HCT116 (cell line): ENCODE measurements at regions not wholly inside any gene's neighbourhood (a gene's known extent, or its start where the extent isn't known, plus 50 kb on each side); places are given as distances from the start of the nearest gene placed in this dataset.

ENCODE experiments used
- ATAC-seq: fragments of 200-7000 bp; cut with Tn5 transposase; 2 replicates; pipeline ENCODE4 v1.9.1; 2020; ENCODE audit warnings: mild to moderate bottlenecking, moderate library complexity
- BruUV-seq: library from RNA; stranded (reverse); fragments of 400-500 nt; replicated peaks from 2 replicates; lab custom pipeline; 2021; lab: Mats Ljungman, UMichigan
- CTCF ChIA-PET: fragments of 300-600 bp; sonication (Branson Sonifier 250); formaldehyde crosslinking; loops from one replicate; lab custom pipeline; 2021; ENCODE audit warnings: antibody characterized with exemption; lab: Charles Lee
- POLR2A ChIA-PET: fragments of 300-600, 350-600 bp; sonication (Branson Sonifier 250); formaldehyde crosslinking; loops from one replicate; lab custom pipeline; 2021; ENCODE audit warnings: antibody characterized with exemption; lab: Charles Lee
- RAD21 ChIA-PET, 2 experiments: fragments of 300-600 bp; sonication (Branson Sonifier 250); formaldehyde crosslinking; loops; one replicate each; lab custom pipeline; 2023; ENCODE audit warnings: low total read pairs in 2 of 2; ENCODE audit not compliant: uncharacterized antibody in 2 of 2, unreplicated experiment in 2 of 2, low non-redundant PET in 1 of 2; lab: Charles Lee
- DNase-seq: peaks from one replicate; pipeline ENCODE4 v3.0.0-alpha.2; 2010; ENCODE audit warnings: low read depth, low spot score
- H2AFZ ChIP-seq: fragments of 200-600 bp; shearing (Covaris generic), sonication (generic); 2 replicates; pipeline ENCODE4 v1.6.1; 2017; ENCODE audit warnings: low read depth, mixed run types, mixed read lengths, antibody characterized with exemption, low read length; ENCODE audit not compliant: poor library complexity, severe bottlenecking
- H3K27ac ChIP-seq: 2 replicates; pipeline ENCODE4 v1.5.1; 2012; ENCODE audit warnings: low read depth, low read length
- H3K27me3 ChIP-seq: fragments of 200-600 bp; sonication (generic); 2 replicates; pipeline ENCODE4 v1.6.1; 2016; ENCODE audit warnings: mixed run types, low read length, mixed read lengths; ENCODE audit not compliant: insufficient read depth
- H3K36me3 ChIP-seq, 2 experiments: fragments of 200-500 bp in 1 of 2; fragments of 200-600 bp in 1 of 2; sonication (Bioruptor generic) in 1 of 2; sonication (generic) in 1 of 2; 2 replicates each; pipeline versions ENCODE4 v1.5.1 to v1.6.1; 2014 to 2016; ENCODE audit warnings: low read length in 2 of 2, inconsistent platforms in 1 of 2, mixed read lengths in 1 of 2, mixed run types in 1 of 2; ENCODE audit not compliant: insufficient read depth in 2 of 2, control insufficient read depth in 1 of 2
- H3K4me1 ChIP-seq, 2 experiments: fragments of 200-600 bp in 1 of 2; sonication (generic) in 1 of 2; 2 replicates each; pipeline versions ENCODE4 v1.5.1 to v1.6.1; 2012 to 2017; ENCODE audit warnings: low read length in 2 of 2, inconsistent platforms in 1 of 2, mild to moderate bottlenecking in 1 of 2, mixed read lengths in 1 of 2, mixed run types in 1 of 2, moderate library complexity in 1 of 2; ENCODE audit not compliant: insufficient read depth in 2 of 2, control insufficient read depth in 1 of 2
- H3K4me2 ChIP-seq: fragments of 200-600 bp; sonication (generic); 2 replicates; pipeline ENCODE4 v1.6.1; 2017; ENCODE audit warnings: mixed run types, low read length, mixed read lengths
- H3K4me3 ChIP-seq, 2 experiments: fragments of 200-600 bp in 1 of 2; sonication (generic) in 1 of 2; replicated peaks in 1 of 2; 2 replicates each; pipeline ENCODE4 v1.5.1; 2011 to 2016; ENCODE audit warnings: low read length in 2 of 2, control low read depth in 1 of 2, low read depth in 1 of 2, mild to moderate bottlenecking in 1 of 2, mixed read lengths in 1 of 2, mixed run types in 1 of 2
- H3K79me2 ChIP-seq: fragments of 200-600 bp; sonication (generic); 2 replicates; pipeline ENCODE4 v1.6.1; 2017; ENCODE audit warnings: mild to moderate bottlenecking, mixed run types, low read length, moderate library complexity, mixed read lengths; ENCODE audit not compliant: insufficient read depth
- H3K9ac ChIP-seq: fragments of 200-600 bp; sonication (generic); 2 replicates; pipeline ENCODE4 v1.6.1; 2016; ENCODE audit warnings: low read length, mixed read lengths
- H3K9me2 ChIP-seq: fragments of 200-600 bp; sonication (generic), shearing (Covaris generic); 2 replicates; pipeline ENCODE4 v1.6.1; 2017; ENCODE audit warnings: mixed run types, mild to moderate bottlenecking, moderate library complexity; ENCODE audit not compliant: insufficient read depth
- H3K9me3 ChIP-seq, 2 experiments: fragments of 200-500 bp in 1 of 2; fragments of 200-600 bp in 1 of 2; sonication (Bioruptor generic) in 1 of 2; sonication (generic) in 1 of 2; 2 replicates each; pipeline ENCODE4 v1.6.1; 2014 to 2017; ENCODE audit warnings: low read length in 2 of 2, mixed read lengths in 2 of 2, inconsistent platforms in 1 of 2, low read depth in 1 of 2, mild to moderate bottlenecking in 1 of 2, mixed run types in 1 of 2, moderate library complexity in 1 of 2; ENCODE audit not compliant: control insufficient read depth in 1 of 2, insufficient read depth in 1 of 2
- H4K20me1 ChIP-seq: fragments of 200-600 bp; sonication (generic), shearing (Covaris generic); 2 replicates; pipeline ENCODE4 v1.6.1; 2017; ENCODE audit warnings: mixed run types, mild to moderate bottlenecking, moderate library complexity; ENCODE audit not compliant: insufficient read depth
- ATF3 ChIP-seq: IDR thresholded peaks from 2 replicates; pipeline ENCODE4 v1.6.1; 2012
- CBX3 ChIP-seq: IDR thresholded peaks from 2 replicates; pipeline ENCODE4 v1.6.1; 2012; ENCODE audit warnings: low read depth
- EZH2phosphoT487 ChIP-seq: fragments of 200-600 bp; IDR thresholded peaks from 2 replicates; pipeline ENCODE4 v1.6.1; 2018; ENCODE audit warnings: antibody characterized with exemption, borderline replicate concordance
- FOSL1 ChIP-seq: IDR thresholded peaks from 2 replicates; pipeline ENCODE4 v1.6.1; 2012; ENCODE audit warnings: low read depth
- POLR2A ChIP-seq: IDR thresholded peaks from 2 replicates; pipeline ENCODE4 v1.7.0; 2011; ENCODE audit warnings: borderline replicate concordance; ENCODE audit not compliant: insufficient read depth, insufficient read length; ENCODE audit errors: extremely low read depth
- RAD21 ChIP-seq: IDR thresholded peaks from 2 replicates; pipeline ENCODE4 v1.6.1; 2012; ENCODE audit warnings: low read depth, mild to moderate bottlenecking
- SP1 ChIP-seq: IDR thresholded peaks from 2 replicates; pipeline ENCODE4 v1.6.1; 2012; ENCODE audit warnings: low read depth
- TCF7L2 ChIP-seq: IDR thresholded peaks from 2 replicates; pipeline ENCODE4 v1.7.0; 2011; ENCODE audit warnings: borderline replicate concordance, inconsistent platforms; ENCODE audit not compliant: insufficient read depth, insufficient read length; ENCODE audit errors: extremely low read depth
- YY1 ChIP-seq: IDR thresholded peaks from 2 replicates; pipeline ENCODE4 v1.6.1; 2011; ENCODE audit warnings: low read length, low read depth, moderate library complexity, mild to moderate bottlenecking; ENCODE audit not compliant: insufficient replicate concordance; ENCODE audit errors: extremely low read depth
- ZNF274 ChIP-seq: fragments of 200-500 bp; sonication (Bioruptor generic); IDR thresholded peaks from 2 replicates; pipeline ENCODE4 v1.6.1; 2014; ENCODE audit warnings: mild to moderate bottlenecking, low read depth, low read length, inconsistent platforms
- intact Hi-C: fragments of 100-400 bp; cut with micrococcal nuclease; formaldehyde crosslinking; loops from 2 replicates; pipeline ENCODE4 v1.10.0; 2022

GRCh38 chr6:88263591-88263990 lies 97.4 kb upstream of the CNR1 start:
- no TSS peak for BruUV-seq
- no peaks in the 10 kb centered on the region for H4K20me1 ChIP-seq
- H3K9me3 ChIP-seq, result no peaks in the 10 kb centered on the region
- DNase-seq (no peak), ATAC-seq (no peak)
- no peaks in the 10 kb centered on the region for H3K36me3 ChIP-seq
- H2AFZ ChIP-seq, result no peak overlapping the region
- no peak for TF ChIP-seq SP1
- TF ChIP-seq FOSL1, result no peak
- TF ChIP-seq POLR2A, result no peak
- TF ChIP-seq TCF7L2, result no peak
- TF ChIP-seq CBX3, result no peak
- no peak for TF ChIP-seq RAD21
- TF ChIP-seq ZNF274, result no peak
- no peaks in the 10 kb centered on the region for H3K9me2 ChIP-seq
- H3K4me2 ChIP-seq, result no peak overlapping the region
- POLR2A ChIA-PET, result no interaction called here
- no peak overlapping the region for H3K27ac ChIP-seq
- no peaks in the 10 kb centered on the region for H3K79me2 ChIP-seq
- peaks cover 17% of the 10 kb centered on the region; the same call in 1 of the 2 replicates for H3K27me3 ChIP-seq
- intact Hi-C loops, result no loop called here
- no peak overlapping the region for H3K9ac ChIP-seq
- RAD21 ChIA-PET, result no interaction called here
- no peak overlapping the region for H3K4me3 ChIP-seq
- CTCF ChIA-PET, result no interaction called here
- H3K4me1 ChIP-seq, result no peaks in the 10 kb centered on the region

GRCh38 chr6:88262332-88262731 lies 96.2 kb upstream of the CNR1 start:
- POLR2A ChIA-PET, result no interaction called here
- Histone ChIP-seq H3K27me3 (peaks cover 17% of the 10 kb centered on the region; the same call in 1 of the 2 replicates), H3K4me3 (no peak overlapping the region), H3K9me3 (no peaks in the 10 kb centered on the region), H3K4me2 (no peak overlapping the region), H3K9ac (no peak overlapping the region), H2AFZ (no peak overlapping the region), H3K36me3 (no peaks in the 10 kb centered on the region), H3K9me2 (no peaks in the 10 kb centered on the region), H3K4me1 (no peaks in the 10 kb centered on the region), H3K79me2 (no peaks in the 10 kb centered on the region), H3K27ac (no peak overlapping the region), H4K20me1 (no peaks in the 10 kb centered on the region)
- CTCF ChIA-PET, result no interaction called here
- DNase-seq (no peak), ATAC-seq (no peak)
- BruUV-seq, result no TSS peak
- intact Hi-C loops, result no loop called here
- no peak for TF ChIP-seq POLR2A
- no peak for TF ChIP-seq YY1
- TF ChIP-seq FOSL1, result no peak
- no peak for TF ChIP-seq TCF7L2
- no peak for TF ChIP-seq ATF3
- no peak for TF ChIP-seq EZH2phosphoT487
- RAD21 ChIA-PET, result no interaction called here
